ENCODE measurements at regions not wholly inside any gene's neighbourhood (a gene's known extent, or its start where the extent isn't known, plus 50 kb on each side); places are given as distances from the start of the nearest gene placed in this dataset.
A peak's percentile ranks its signal among the peaks of the same experiment; 100 is the strongest.

GRCh38 chr6:48695872-48696271 is 584.9 kb upstream of the PTCHD4 start:
- H4K20me1 ChIP-seq (ENCODE audit: insufficient read depth): no peaks in the 10 kb centered on the region
- no peak for DNase-seq (ENCODE audit: low read depth, low spot score)
- ChIA-PET CTCF (no interaction called here), RAD21 (ENCODE audit: low non-redundant PET in 1 of 2, low total read pairs in 2 of 2, uncharacterized antibody in 2 of 2, unreplicated experiment in 2 of 2) (no interaction called here), POLR2A (no interaction called here)
- BruUV-seq (replicated peaks): no TSS peak
- no peaks in the 10 kb centered on the region for H3K36me3 ChIP-seq (ENCODE audit: control insufficient read depth in 1 of 2, insufficient read depth in 2 of 2, low read length in 2 of 2)
- H3K27ac ChIP-seq (ENCODE audit: low read depth, low read length): no peak overlapping the region
- no peak overlapping the region for H3K4me3 ChIP-seq (replicated peaks in 1 of 2; ENCODE audit: low read depth in 1 of 2, low read length in 2 of 2)
- 0 out of 2 replicates have a peak, but pooled peaks have one; percentile 11 for TF ChIP-seq CBX3 (IDR thresholded peaks at IDR 0.05; ENCODE audit: low read depth)
- TF ChIP-seq ZNF274 (IDR thresholded peaks at IDR 0.05; ENCODE audit: low read depth, low read length): no peak
- H3K9me2 ChIP-seq (ENCODE audit: insufficient read depth): no peaks in the 10 kb centered on the region
- no peak for ATAC-seq
- no peak overlapping the region for H3K4me2 ChIP-seq (ENCODE audit: low read length)
- H3K9me3 ChIP-seq (ENCODE audit: control insufficient read depth in 1 of 2, insufficient read depth in 1 of 2, low read depth in 1 of 2, low read length in 2 of 2): no peaks in the 10 kb centered on the region
- intact Hi-C loops (cut with micrococcal nuclease): no loop called here
- H3K9ac ChIP-seq (ENCODE audit: low read length): no peak overlapping the region
- H2AFZ ChIP-seq (ENCODE audit: low read depth, low read length, poor library complexity, severe bottlenecking): no peak overlapping the region
- H3K4me1 ChIP-seq (ENCODE audit: control insufficient read depth in 1 of 2, insufficient read depth in 2 of 2, low read length in 2 of 2): no peaks in the 10 kb centered on the region
- no peaks in the 10 kb centered on the region for H3K27me3 ChIP-seq (ENCODE audit: insufficient read depth, low read length)
- H3K79me2 ChIP-seq (ENCODE audit: insufficient read depth, low read length): no peaks in the 10 kb centered on the region

DNA sequence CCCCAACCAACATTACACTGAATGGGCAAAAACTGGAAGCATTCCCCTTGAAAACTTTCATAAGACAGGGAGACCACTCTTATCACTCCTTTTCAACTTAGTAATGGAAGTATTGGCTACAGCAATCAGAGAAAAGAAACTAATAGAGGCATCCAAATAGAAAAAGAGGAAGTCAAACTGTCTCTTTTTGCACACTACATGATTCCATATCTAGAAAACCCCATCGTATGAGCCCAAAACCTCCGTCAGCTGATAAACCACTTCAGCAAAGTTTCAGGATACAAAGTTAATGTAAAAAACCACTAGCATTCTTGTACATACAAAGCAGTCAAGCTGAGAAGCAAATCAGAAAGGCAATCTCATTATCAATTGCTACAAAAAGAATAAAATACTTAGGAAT is 580.4 kb upstream of the PTCHD4 start:
- Histone ChIP-seq H3K79me2 (ENCODE audit: insufficient read depth, low read length) (no peaks in the 10 kb centered on the region), H3K36me3 (ENCODE audit: control insufficient read depth in 1 of 2, insufficient read depth in 2 of 2, low read length in 2 of 2) (no peaks in the 10 kb centered on the region), H3K9ac (ENCODE audit: low read length) (no peak overlapping the region), H3K4me1 (ENCODE audit: control insufficient read depth in 1 of 2, insufficient read depth in 2 of 2, low read length in 2 of 2) (no peaks in the 10 kb centered on the region), H4K20me1 (ENCODE audit: insufficient read depth) (no peaks in the 10 kb centered on the region), H3K9me2 (ENCODE audit: insufficient read depth) (no peaks in the 10 kb centered on the region), H3K27ac (ENCODE audit: low read depth, low read length) (no peak overlapping the region), H3K9me3 (ENCODE audit: control insufficient read depth in 1 of 2, insufficient read depth in 1 of 2, low read depth in 1 of 2, low read length in 2 of 2) (no peaks in the 10 kb centered on the region), H3K4me2 (ENCODE audit: low read length) (no peak overlapping the region), H3K4me3 (replicated peaks in 1 of 2; ENCODE audit: low read depth in 1 of 2, low read length in 2 of 2) (no peak overlapping the region), H3K27me3 (ENCODE audit: insufficient read depth, low read length) (no peaks in the 10 kb centered on the region), H2AFZ (ENCODE audit: low read depth, low read length, poor library complexity, severe bottlenecking) (no peak overlapping the region)
- DNase-seq (ENCODE audit: low read depth, low spot score): no peak
- ChIA-PET CTCF (no interaction called here), POLR2A (no interaction called here), RAD21 (ENCODE audit: low non-redundant PET in 1 of 2, low total read pairs in 2 of 2, uncharacterized antibody in 2 of 2, unreplicated experiment in 2 of 2) (no interaction called here)
- BruUV-seq (replicated peaks): no TSS peak
- TF ChIP-seq EGR1 (IDR thresholded peaks at IDR 0.05; ENCODE audit: low read depth) (no peak), POLR2AphosphoS5 (IDR thresholded peaks at IDR 0.05; ENCODE audit: low read depth, low read length) (no peak), FOSL1 (IDR thresholded peaks at IDR 0.05; ENCODE audit: low read depth) (no peak)
- TF ChIP-seq, protein P1, sequence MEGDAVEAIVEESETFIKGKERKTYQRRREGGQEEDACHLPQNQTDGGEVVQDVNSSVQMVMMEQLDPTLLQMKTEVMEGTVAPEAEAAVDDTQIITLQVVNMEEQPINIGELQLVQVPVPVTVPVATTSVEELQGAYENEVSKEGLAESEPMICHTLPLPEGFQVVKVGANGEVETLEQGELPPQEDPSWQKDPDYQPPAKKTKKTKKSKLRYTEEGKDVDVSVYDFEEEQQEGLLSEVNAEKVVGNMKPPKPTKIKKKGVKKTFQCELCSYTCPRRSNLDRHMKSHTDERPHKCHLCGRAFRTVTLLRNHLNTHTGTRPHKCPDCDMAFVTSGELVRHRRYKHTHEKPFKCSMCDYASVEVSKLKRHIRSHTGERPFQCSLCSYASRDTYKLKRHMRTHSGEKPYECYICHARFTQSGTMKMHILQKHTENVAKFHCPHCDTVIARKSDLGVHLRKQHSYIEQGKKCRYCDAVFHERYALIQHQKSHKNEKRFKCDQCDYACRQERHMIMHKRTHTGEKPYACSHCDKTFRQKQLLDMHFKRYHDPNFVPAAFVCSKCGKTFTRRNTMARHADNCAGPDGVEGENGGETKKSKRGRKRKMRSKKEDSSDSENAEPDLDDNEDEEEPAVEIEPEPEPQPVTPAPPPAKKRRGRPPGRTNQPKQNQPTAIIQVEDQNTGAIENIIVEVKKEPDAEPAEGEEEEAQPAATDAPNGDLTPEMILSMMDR (IDR thresholded peaks at IDR 0.05 in 2 of 3, conservative IDR thresholded peaks at IDR 0.05 in 1 of 3; ENCODE audit: borderline replicate concordance in 1 of 3, insufficient read depth in 1 of 3, low read depth in 2 of 3, low read length in 2 of 3): no peak
- intact Hi-C loops (cut with micrococcal nuclease): no loop called here
- ATAC-seq: no peak
